ENCODE measurements at regions not wholly inside any gene's neighbourhood (a gene's known extent, or its start where the extent isn't known, plus 50 kb on each side); places are given as distances from the start of the nearest gene placed in this dataset.

DNA sequence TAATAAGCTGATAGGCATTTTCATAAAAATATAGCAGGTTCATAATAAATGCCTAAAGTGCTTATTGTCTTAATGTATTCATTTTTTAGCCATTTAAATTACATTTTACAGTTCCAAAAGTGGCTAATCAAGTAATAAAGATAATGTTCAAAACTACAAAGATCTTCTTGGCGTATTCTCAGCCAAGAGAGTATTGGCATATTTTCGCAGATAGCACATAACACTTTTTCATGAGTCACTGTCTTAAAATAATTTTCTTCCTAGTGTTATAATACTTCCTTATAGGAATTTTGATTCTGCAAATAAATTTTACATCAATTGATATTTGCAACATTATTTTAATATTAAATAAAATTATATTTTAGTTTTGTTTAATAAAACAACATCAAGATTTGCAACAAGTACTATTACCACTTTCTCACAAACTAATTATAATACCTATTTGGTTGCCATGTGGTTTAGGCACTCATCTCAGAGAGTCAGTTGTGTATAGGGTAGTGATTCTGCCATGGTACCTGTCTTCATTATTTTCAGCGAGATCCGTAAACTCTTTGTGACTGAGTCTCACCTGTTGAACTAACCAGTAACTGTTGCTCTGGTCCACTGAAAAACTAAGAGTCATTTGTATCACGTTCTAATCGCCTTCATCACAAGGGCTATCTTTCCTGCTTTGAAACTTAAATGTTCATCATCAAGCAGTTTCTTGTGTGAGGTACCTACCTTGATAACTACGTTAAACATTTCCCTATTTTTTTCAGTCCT lies 152.5 kb upstream of the AKR1E2 start:
- Histone ChIP-seq H3K9ac (ENCODE audit: low read depth, low read length) (no peak overlapping the region), H3K27ac (ENCODE audit: low read length) (no peak overlapping the region), H3K9me3 (ENCODE audit: insufficient read depth, low read depth, low read length) (no peaks in the 10 kb centered on the region), H3K27me3 (ENCODE audit: insufficient read depth, low read length) (no peaks in the 10 kb centered on the region), H3K36me3 (ENCODE audit: insufficient read depth, low read depth, low read length) (no peaks in the 10 kb centered on the region), H3K4me3 (ENCODE audit: low read length) (no peak overlapping the region), H3K4me1 (ENCODE audit: insufficient read depth, low read length) (no peaks in the 10 kb centered on the region)

DNA sequence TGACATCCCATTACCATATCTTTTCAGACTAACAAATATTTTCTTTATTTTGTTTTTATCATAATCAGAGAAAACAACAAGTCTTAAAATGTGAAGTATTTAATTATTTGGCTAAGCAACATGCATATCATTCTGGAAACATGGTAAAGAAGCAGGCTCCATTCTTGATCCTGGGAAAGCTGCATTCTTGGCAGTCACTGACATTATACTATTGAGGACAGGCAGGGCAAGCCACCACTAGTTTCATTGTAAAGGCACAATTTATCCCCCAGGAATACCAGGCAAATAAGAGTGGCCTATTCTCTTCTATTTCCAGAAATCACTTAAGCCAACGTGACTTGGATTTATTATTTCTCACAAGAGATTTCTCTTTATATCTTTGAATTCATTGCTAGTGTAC lies 153.8 kb upstream of the AKR1E2 start:
- H3K36me3 ChIP-seq (ENCODE audit: insufficient read depth, low read depth, low read length), result no peaks in the 10 kb centered on the region
- no peak overlapping the region for H3K4me3 ChIP-seq (ENCODE audit: low read length)
- H3K4me1 ChIP-seq (ENCODE audit: insufficient read depth, low read length), result no peaks in the 10 kb centered on the region
- no peak overlapping the region for H3K27ac ChIP-seq (ENCODE audit: low read length)
- no peaks in the 10 kb centered on the region for H3K9me3 ChIP-seq (ENCODE audit: insufficient read depth, low read depth, low read length)
- H3K27me3 ChIP-seq (ENCODE audit: insufficient read depth, low read length), result no peaks in the 10 kb centered on the region
- no peak overlapping the region for H3K9ac ChIP-seq (ENCODE audit: low read depth, low read length)

DNA sequence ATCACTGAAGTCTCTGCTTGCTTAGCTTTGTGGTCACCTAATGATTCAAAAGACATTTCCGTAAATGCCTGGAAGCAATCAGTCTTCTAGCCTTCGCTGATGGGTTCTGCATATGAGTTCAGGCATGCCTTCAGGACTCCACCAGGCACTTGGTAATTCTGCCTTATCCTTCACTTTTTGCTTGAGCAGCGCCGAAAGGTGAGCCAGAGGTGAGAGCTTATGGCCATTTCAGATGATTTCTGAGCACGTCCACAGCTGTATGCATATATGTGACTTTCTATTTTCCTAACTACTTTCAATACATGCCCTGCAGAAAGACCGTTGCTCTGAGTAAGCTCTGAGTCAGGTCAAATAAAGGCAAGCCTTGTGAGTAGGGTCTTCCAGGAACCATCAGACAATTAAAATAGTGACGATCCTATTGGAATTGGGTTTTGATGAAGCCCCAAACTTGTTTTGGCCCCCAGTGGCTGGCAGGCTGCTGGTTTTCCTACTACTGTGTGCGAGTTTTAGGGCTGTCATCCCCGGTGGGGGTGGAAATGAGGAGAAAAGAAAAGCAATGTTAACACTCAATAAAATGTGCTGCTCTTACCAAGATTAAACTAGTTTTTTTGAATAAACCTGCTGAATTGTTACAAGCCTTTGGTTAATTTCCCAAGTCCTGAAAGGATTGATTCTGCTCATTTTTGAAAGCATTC lies 154.4 kb upstream of the AKR1E2 start:
- Histone ChIP-seq H3K4me3 (ENCODE audit: low read length) (no peak overlapping the region), H3K27me3 (ENCODE audit: insufficient read depth, low read length) (no peaks in the 10 kb centered on the region), H3K36me3 (ENCODE audit: insufficient read depth, low read depth, low read length) (no peaks in the 10 kb centered on the region), H3K9ac (ENCODE audit: low read depth, low read length) (no peak overlapping the region), H3K4me1 (ENCODE audit: insufficient read depth, low read length) (no peaks in the 10 kb centered on the region), H3K9me3 (ENCODE audit: insufficient read depth, low read depth, low read length) (no peaks in the 10 kb centered on the region), H3K27ac (ENCODE audit: low read length) (no peak overlapping the region)

DNA sequence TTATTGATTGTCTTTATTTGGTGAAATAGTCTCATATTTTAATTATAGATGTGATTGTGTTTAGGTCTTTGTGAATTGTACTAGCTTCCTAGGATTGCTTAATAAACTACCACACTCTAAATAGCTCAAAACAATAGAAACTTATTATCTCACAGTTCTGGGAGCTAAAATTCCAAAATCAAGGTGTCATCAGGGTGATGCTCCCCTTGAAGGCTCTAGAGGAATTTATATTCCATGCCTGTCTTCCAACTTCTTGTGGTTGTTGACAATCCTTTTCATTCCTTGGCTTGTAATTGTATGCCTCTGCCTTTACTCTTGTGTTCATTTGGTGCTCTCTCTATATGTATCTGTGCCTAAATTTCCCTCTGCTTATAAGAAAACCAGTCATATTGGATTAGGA lies 155.3 kb upstream of the AKR1E2 start:
- H3K27ac ChIP-seq (ENCODE audit: low read length), result no peak overlapping the region

DNA sequence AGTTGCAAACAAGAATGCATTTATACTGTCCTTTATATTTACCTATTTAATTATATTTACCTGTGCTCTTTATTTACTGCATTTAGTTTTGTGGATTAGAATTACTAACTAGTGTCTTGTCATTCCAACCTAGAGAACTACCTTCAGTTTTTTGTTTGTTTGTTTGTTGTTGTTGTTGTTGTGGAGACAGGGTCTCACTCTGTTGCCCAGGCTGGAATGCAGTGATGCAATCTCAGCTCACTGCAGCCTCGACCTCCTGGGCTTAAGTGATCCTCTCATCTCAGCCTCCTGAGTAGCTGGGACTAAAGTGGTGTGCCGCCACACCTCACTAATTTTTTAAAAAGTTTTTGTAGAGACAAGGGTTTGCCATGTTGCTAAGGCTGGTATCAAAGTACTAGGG lies 156.4 kb upstream of the AKR1E2 start:
- no peaks in the 10 kb centered on the region for H3K9me3 ChIP-seq (ENCODE audit: insufficient read depth, low read depth, low read length)
- no peaks in the 10 kb centered on the region for H3K4me1 ChIP-seq (ENCODE audit: insufficient read depth, low read length)

More for the DNA sequence above, 155.3 kb upstream of the AKR1E2 start:
- H3K4me1 ChIP-seq (ENCODE audit: insufficient read depth, low read length), result no peaks in the 10 kb centered on the region
- no peak overlapping the region for H3K4me3 ChIP-seq (ENCODE audit: low read length)
- no peaks in the 10 kb centered on the region for H3K27me3 ChIP-seq (ENCODE audit: insufficient read depth, low read length)
- no peaks in the 10 kb centered on the region for H3K9me3 ChIP-seq (ENCODE audit: insufficient read depth, low read depth, low read length)
- H3K36me3 ChIP-seq (ENCODE audit: insufficient read depth, low read depth, low read length), result no peaks in the 10 kb centered on the region
- no peak overlapping the region for H3K9ac ChIP-seq (ENCODE audit: low read depth, low read length)

DNA sequence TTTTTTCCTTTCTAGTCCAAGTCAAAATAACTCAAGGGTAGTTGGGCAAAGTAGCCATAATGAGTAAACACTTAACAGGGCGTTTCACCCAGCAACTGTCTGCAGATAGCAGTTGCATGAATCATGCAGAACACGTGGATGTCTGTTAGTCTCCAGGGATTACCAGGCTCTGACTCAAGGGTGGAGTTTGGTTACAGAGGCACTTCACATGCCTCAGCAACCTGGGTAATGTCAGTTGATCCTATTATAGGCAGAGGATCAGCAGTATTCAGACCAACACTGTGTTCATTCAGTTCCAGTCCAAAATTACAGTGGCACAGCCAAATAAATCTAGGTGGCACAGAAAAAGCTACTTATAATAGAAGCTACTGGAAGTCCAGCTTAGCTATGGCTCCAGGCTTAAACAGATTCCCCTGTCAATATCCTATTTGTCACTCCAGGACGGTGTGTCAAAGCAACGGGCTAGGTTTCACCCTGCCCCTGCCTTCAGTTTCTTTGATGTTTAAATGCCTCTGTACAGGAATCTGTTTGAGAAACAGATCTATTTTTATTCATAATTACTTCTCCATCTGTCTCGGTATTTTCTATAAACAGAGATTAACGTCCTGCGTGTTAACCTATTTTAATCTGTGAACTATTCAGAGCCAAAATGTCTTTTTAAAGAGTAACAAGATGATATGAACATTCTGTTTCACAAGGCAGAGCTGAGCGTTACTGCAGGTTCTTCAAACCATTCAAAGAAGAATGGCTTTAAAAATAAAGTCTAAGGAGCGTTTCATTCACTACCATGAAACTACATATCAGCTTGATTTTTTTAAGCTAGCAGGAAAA lies 162.6 kb upstream of the AKR1E2 start:
- Histone ChIP-seq H3K9ac (ENCODE audit: low read depth, low read length) (no peak overlapping the region), H3K27ac (ENCODE audit: low read length) (no peak overlapping the region), H3K4me3 (ENCODE audit: low read length) (no peak overlapping the region), H3K9me3 (ENCODE audit: insufficient read depth, low read depth, low read length) (no peaks in the 10 kb centered on the region), H3K4me1 (ENCODE audit: insufficient read depth, low read length) (no peaks in the 10 kb centered on the region; the same call in 1 of the 2 replicates), H3K27me3 (ENCODE audit: insufficient read depth, low read length) (no peaks in the 10 kb centered on the region), H3K36me3 (ENCODE audit: insufficient read depth, low read depth, low read length) (no peaks in the 10 kb centered on the region)

More for the DNA sequence above, 156.4 kb upstream of the AKR1E2 start:
- no peaks in the 10 kb centered on the region for H3K27me3 ChIP-seq (ENCODE audit: insufficient read depth, low read length)
- H3K4me3 ChIP-seq (ENCODE audit: low read length), result no peak overlapping the region
- H3K9ac ChIP-seq (ENCODE audit: low read depth, low read length), result no peak overlapping the region
- H3K36me3 ChIP-seq (ENCODE audit: insufficient read depth, low read depth, low read length), result no peaks in the 10 kb centered on the region
- H3K27ac ChIP-seq (ENCODE audit: low read length), result no peak overlapping the region

DNA sequence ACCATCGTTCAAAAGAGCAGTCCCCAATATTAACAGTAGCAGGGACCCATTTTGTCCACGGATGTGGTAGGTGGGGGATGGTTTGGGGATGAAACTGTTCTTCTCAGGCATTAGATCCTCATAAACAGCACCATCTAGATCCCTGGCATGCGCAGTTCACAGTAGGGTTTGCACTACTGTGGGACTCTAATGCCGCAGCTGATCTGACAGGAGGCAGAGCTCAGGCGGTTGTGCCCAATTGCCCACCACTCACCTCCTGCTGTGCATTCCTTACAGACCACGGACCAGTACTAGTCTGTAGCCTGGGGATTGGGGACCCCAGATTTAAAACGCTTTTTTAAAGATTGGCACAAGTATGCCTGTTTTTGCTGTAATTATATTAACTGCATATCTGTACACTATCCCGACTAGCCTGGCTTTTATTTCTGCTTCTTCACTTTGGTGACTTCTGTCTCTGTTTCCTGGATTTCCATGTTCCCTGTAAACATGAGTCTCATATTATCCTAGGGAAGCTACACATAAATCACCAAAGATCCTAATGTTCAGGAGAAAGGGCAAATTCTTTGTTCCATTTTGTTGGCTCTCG lies 163.3 kb upstream of the AKR1E2 start:
- Histone ChIP-seq H3K4me1 (ENCODE audit: insufficient read depth, low read length) (no peaks in the 10 kb centered on the region; the same call in 1 of the 2 replicates), H3K27ac (ENCODE audit: low read length) (no peak overlapping the region), H3K36me3 (ENCODE audit: insufficient read depth, low read depth, low read length) (no peaks in the 10 kb centered on the region), H3K4me3 (ENCODE audit: low read length) (no peak overlapping the region), H3K9me3 (ENCODE audit: insufficient read depth, low read depth, low read length) (no peaks in the 10 kb centered on the region), H3K9ac (ENCODE audit: low read depth, low read length) (no peak overlapping the region), H3K27me3 (ENCODE audit: insufficient read depth, low read length) (no peaks in the 10 kb centered on the region)

DNA sequence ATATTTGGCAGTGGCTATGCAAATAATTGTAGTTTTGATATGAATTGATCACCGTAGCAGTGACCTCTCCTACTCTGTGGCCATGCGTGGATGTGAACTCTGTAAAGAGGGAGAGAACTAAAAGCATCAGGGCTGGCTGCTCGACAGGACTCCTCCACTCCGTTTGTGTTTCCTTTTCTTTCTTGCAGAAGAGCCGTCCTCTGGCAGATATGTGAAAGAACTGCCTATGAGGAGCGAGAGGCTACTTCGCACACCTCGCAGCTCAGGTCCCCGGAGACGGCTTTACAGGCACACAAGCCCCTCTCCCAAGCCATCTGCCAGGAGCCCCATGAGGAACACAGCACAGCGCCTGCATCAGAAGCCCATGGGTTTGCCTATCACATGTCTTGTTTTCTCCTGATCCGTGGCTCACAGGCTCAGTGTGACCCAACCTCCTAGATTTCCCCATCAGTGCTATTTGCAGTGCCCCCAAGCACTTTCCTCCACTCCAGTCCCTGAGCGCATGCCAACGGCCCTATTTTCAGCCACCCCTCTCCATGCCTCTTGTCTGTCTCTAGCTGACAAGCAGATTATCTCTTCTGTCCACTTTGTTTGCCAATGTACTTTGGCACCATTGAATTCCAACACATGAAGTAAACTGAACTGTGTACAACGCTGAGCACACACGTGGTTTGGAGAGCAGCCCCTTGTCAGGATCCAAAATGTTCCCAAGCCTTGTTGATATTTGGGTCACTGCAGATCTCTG lies 164.3 kb upstream of the AKR1E2 start:
- Histone ChIP-seq H3K27ac (ENCODE audit: low read length) (no peak overlapping the region), H3K4me3 (ENCODE audit: low read length) (no peak overlapping the region), H3K36me3 (ENCODE audit: insufficient read depth, low read depth, low read length) (no peaks in the 10 kb centered on the region), H3K4me1 (ENCODE audit: insufficient read depth, low read length) (no peaks in the 10 kb centered on the region; the same call in 1 of the 2 replicates), H3K9ac (ENCODE audit: low read depth, low read length) (no peak overlapping the region), H3K9me3 (ENCODE audit: insufficient read depth, low read depth, low read length) (no peaks in the 10 kb centered on the region), H3K27me3 (ENCODE audit: insufficient read depth, low read length) (no peaks in the 10 kb centered on the region)

DNA sequence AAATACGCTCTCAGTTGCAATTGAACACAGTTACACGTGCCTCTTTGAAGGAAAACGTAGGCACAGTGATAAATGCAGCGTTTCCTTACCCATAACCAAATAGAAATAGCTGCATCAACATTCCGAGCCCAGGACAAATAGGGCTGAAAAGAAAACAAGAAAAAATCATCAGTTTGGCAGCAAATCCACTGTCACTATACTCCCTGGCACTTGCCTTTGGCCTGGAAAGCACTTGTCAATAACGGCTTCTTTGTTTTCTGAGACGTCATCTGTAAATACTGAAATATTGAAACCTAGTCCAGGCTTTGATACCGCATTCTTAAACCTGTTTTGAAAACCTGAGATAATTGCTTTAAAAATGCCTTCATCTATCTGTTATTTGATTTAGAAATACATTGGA lies 167.2 kb upstream of the AKR1E2 start:
- Histone ChIP-seq H3K9me3 (ENCODE audit: insufficient read depth, low read depth, low read length) (no peaks in the 10 kb centered on the region), H3K27ac (ENCODE audit: low read length) (no peak overlapping the region), H3K36me3 (ENCODE audit: insufficient read depth, low read depth, low read length) (no peaks in the 10 kb centered on the region), H3K4me1 (ENCODE audit: insufficient read depth, low read length) (peaks cover 12% of the 10 kb centered on the region), H3K9ac (ENCODE audit: low read depth, low read length) (no peak overlapping the region), H3K4me3 (ENCODE audit: low read length) (no peak overlapping the region), H3K27me3 (ENCODE audit: insufficient read depth, low read length) (no peaks in the 10 kb centered on the region)

DNA sequence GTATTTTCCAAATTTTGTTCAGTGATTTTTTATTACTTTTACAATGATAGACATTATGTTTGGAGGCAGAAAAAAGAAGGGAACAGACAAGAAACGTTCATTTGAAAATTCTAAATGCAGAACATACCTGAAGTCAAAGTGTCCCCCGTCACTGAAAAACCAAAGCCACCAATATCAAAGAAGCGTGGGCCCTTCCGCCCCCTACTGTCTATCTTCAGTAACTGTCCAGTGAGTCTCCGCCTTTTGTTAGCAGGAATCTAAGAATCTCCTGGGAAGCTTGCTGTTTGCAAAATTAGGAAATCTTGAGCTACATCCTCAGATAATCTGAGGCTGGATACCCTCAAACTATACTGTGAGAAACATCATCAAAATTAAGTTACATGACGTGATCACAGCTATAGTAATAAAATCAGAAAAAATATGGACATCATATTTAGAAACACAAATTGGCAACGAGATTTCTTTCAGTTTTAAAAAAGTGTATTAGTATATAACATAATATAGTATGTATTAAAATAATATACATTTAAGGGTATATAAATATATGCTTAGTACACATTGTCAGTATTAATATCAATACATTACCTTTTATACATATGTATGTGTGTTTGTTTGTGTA lies 169.3 kb upstream of the AKR1E2 start:
- no peak overlapping the region for H3K4me3 ChIP-seq (ENCODE audit: low read length)
- H3K9ac ChIP-seq (ENCODE audit: low read depth, low read length), result no peak overlapping the region
- H3K27me3 ChIP-seq (ENCODE audit: insufficient read depth, low read length), result peaks cover 9% of the 10 kb centered on the region; the same call in 1 of the 2 replicates
- H3K36me3 ChIP-seq (ENCODE audit: insufficient read depth, low read depth, low read length), result no peaks in the 10 kb centered on the region
- peaks cover 18% of the 10 kb centered on the region; the same call in 1 of the 2 replicates for H3K4me1 ChIP-seq (ENCODE audit: insufficient read depth, low read length)
- H3K27ac ChIP-seq (ENCODE audit: low read length), result no peak overlapping the region
- H3K9me3 ChIP-seq (ENCODE audit: insufficient read depth, low read depth, low read length), result no peaks in the 10 kb centered on the region
